Ovary (tissue), 7 donors: ENCODE measurements at regions not wholly inside any gene's neighbourhood (a gene's known extent, or its start where the extent isn't known, plus 50 kb on each side); places are given as distances from the start of the nearest gene placed in this dataset.

Experiments
- DNase-seq, 5 donors: peaks; one replicate each; pipeline ENCODE4 v3.0.0-alpha.2; 2019 to 2020
- H3K27ac ChIP-seq, 2 donors: fragments of 200-600 bp; one replicate each; pipeline versions ENCODE4 v1.5.1 to v1.8.0; 2019 to 2022
- H3K27me3 ChIP-seq: fragments of 200-600 bp; one replicate; pipeline ENCODE4 v1.8.0; 2022
- H3K36me3 ChIP-seq: fragments of 200-600 bp; sonication (generic); one replicate; pipeline ENCODE4 v1.5.1; 2019
- H3K4me1 ChIP-seq: one replicate; pipeline ENCODE4 v1.8.1; 2013; ENCODE audit warnings: mild to moderate bottlenecking, moderate library complexity; ENCODE audit not compliant: insufficient read depth
- H3K4me3 ChIP-seq: fragments of 200-600 bp; sonication (generic); one replicate; pipeline ENCODE4 v1.5.1; 2017
- H3K9me3 ChIP-seq, 2 donors: fragments of 200-600 bp in 1 of 2; sonication (generic) in 1 of 2; one replicate each; pipeline versions ENCODE4 v1.5.1 to v1.8.1; 2013 to 2019; ENCODE audit warnings: mild to moderate bottlenecking in 1 of 2, moderate library complexity in 1 of 2
- EP300 ChIP-seq: sonication (generic); formaldehyde crosslinking; IDR thresholded peaks from one replicate; pipeline ENCODE4 v1.6.1; 2017; ENCODE audit warnings: antibody characterized with exemption
- POLR2A ChIP-seq: fragments of 450-650 bp; IDR thresholded peaks from one replicate; pipeline ENCODE4 v1.6.1; 2017; ENCODE audit warnings: antibody characterized with exemption, mild to moderate bottlenecking, moderate library complexity
- WGBS, 3 donors: extraction: QIAGEN DNeasy Blood & Tissue Kit in 1 of 3; methylation state at CpG; one replicate each; pipeline versions ENCODE4 v1.1.5 to v1.1.7; 2013 to 2017; 5-methylcytosine and 5-hydroxymethylcytosine counted together
- intact Hi-C, 4 donors: fragments of 100-400 bp; cut with DNase I; formaldehyde crosslinking; loops; one replicate each; pipeline versions ENCODE4 v1.11.0 to v1.15.1; 2022 to 2023
- TF ChIP-seq, protein P1 (sequence below), 3 donors: fragments of 450-650 bp in 2 of 3; fragments of 200-600 bp in 1 of 3; IDR thresholded peaks; one replicate each; pipeline versions ENCODE4 v1.5.1 to v1.8.0; 2016 to 2022; ENCODE audit warnings: antibody characterized with exemption in 3 of 3, mild to moderate bottlenecking in 1 of 3
- donor health status: DM: no; HTN: no; CAD: no; lungs with moderate emphysema.
- donor health status: DM: no; HTN: no; CAD: no.
- donor health status: Bipolar disorder and iron deficiency.
- donor health status: DM: no; HTN: no; CAD: no.
- donor health status: DM: yes; HTN: yes; CAD: no.

DNA sequence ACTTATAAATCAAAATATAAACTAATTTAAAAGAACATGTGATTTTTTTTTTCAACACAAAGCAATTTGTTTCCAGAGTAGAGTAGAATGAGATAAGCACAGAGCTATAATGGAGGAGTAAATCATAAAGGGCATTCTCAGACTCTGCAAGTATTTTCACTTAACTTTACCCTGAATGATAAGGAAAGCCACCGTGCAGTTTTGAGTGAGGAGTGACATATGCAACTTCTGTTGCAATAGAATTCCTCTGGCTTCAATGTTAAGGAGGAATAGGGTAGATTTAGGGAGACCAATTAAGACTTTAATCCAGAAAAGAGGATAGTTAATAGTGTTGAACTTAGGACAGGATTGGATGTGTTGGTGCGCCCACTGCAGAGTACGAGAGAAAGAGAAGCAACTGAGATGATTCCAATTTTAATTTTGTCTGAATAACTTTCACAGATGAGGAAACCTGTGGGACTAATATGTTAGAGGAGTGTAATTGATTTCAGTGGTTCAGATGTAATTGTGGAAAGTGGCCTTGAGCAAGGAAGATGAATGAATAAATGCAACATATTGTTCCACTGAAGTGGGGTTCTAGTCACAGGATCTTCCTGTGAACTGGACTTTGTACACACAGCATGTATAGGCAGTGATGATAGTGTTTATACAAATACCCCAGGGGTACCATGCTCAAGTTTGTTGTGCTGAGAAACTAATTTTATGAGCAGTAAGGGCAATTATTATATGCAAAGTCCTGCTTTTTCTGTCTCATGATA lies 255.5 kb upstream of the ANO3 start:
- Histone ChIP-seq H3K4me1 (no peaks in the 10 kb centered on the region), H3K27ac (no peak overlapping the region), H3K4me3 (no peak overlapping the region), H3K27me3 (no peaks in the 10 kb centered on the region), H3K36me3 (no peaks in the 10 kb centered on the region), H3K9me3 (no peaks in the 10 kb centered on the region)
- no peak for DNase-seq
- TF ChIP-seq, protein P1, sequence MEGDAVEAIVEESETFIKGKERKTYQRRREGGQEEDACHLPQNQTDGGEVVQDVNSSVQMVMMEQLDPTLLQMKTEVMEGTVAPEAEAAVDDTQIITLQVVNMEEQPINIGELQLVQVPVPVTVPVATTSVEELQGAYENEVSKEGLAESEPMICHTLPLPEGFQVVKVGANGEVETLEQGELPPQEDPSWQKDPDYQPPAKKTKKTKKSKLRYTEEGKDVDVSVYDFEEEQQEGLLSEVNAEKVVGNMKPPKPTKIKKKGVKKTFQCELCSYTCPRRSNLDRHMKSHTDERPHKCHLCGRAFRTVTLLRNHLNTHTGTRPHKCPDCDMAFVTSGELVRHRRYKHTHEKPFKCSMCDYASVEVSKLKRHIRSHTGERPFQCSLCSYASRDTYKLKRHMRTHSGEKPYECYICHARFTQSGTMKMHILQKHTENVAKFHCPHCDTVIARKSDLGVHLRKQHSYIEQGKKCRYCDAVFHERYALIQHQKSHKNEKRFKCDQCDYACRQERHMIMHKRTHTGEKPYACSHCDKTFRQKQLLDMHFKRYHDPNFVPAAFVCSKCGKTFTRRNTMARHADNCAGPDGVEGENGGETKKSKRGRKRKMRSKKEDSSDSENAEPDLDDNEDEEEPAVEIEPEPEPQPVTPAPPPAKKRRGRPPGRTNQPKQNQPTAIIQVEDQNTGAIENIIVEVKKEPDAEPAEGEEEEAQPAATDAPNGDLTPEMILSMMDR (IDR thresholded peaks at IDR 0.05), result no peak
- TF ChIP-seq POLR2A (no peak), EP300 (no peak)
- intact Hi-C loops, result no loop called here
- WGBS, 3 donors, result 69 to 71% (median 69%) methylated on average over 3 of the region's 3 CpGs

DNA sequence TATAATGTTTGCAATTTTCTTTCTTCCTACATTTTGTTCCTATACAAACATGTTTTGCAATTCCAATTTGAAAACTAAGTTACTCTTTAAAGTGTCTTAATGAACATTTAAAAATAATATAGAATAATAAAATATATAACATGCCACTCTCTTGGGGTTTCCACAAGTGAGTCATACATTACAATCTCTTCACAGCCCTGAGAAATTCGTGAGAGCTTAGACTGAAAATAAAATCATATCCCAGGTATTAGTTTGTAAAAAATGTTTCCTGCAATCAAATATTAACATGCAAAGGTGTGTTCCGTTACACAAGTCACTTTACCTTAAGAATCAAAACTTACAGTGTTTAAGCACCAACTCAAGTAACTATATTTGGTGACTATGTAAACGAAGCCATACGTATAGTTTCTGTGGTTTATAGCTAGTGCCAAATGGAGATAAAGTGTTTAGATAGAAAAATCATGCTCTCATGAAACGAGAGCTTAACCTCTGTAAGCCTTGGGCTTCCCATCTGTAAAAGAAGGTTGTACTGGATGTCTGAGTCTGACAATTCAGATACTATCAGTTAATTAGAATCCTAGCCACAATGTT lies 253.6 kb upstream of the ANO3 start:
- no peak overlapping the region for H3K4me3 ChIP-seq
- no peak for DNase-seq
- no peaks in the 10 kb centered on the region for H3K27me3 ChIP-seq
- intact Hi-C loops, result no loop called here
- no peaks in the 10 kb centered on the region for H3K36me3 ChIP-seq
- WGBS, 3 donors, result 68 to 77% (median 71%) methylated on average over 5 of the region's 5 CpGs
- TF ChIP-seq, protein P1 (IDR thresholded peaks at IDR 0.05), result no peak
- no peak for TF ChIP-seq EP300
- H3K27ac ChIP-seq, result no peak overlapping the region
- no peaks in the 10 kb centered on the region for H3K4me1 ChIP-seq
- H3K9me3 ChIP-seq, result no peaks in the 10 kb centered on the region

DNA sequence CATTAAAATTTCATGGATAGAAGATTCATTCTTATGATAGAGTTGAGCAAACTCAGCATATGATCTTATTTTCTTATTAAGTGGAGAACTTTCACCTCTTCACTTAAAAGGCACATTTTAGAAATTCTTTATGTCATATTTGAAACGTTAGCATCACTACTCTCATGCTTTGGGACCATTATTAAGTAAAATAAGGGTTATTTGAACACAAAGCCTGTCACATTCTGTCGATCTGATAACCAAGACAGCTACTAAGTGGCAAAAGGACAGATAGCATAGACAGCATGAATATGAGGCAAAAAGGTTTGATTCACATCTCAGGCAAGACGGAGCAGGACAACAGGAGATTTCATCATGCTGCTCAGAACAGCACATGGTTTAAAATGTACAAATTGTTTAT lies 247.6 kb upstream of the ANO3 start:
- 87 to 88% (median 87%) methylated on average over 3 of the region's 3 CpGs for WGBS, 3 donors

DNA sequence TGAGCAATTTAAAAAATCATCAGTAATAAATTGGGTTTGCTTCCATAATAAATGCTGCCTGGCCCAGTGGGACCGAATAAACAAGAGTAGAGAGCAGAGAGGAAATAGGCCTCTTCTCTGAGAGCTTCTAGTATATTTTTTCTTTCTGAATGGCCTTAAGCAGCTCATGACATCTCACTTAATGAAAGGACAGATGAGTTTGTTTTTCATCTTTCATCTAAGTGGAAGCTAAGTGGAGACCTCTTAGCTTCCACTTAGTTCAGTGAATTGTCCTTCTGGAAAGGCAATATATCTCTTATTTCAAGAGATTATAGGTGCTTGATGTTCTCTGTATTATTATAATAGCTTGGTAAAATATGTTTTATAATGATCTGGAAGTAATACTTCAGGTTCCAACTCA lies 245.9 kb upstream of the ANO3 start:
- TF ChIP-seq, protein P1 (IDR thresholded peaks at IDR 0.05), result no peak
- TF ChIP-seq POLR2A (no peak), EP300 (no peak)

More for the DNA sequence above, 247.6 kb upstream of the ANO3 start:
- Histone ChIP-seq H3K4me3 (no peak overlapping the region), H3K27me3 (no peaks in the 10 kb centered on the region), H3K27ac (no peak overlapping the region), H3K9me3 (no peaks in the 10 kb centered on the region), H3K4me1 (no peaks in the 10 kb centered on the region), H3K36me3 (no peaks in the 10 kb centered on the region)
- no peak for DNase-seq
- intact Hi-C loops, result no loop called here
- TF ChIP-seq, protein P1 (IDR thresholded peaks at IDR 0.05), result no peak
- TF ChIP-seq EP300 (no peak), POLR2A (no peak)

More for the DNA sequence above, 245.9 kb upstream of the ANO3 start:
- 91 to 94% (median 92%) methylated on average over 1 of the region's 1 CpG for WGBS, 3 donors
- Histone ChIP-seq H3K27me3 (no peaks in the 10 kb centered on the region), H3K27ac (no peak overlapping the region), H3K9me3 (no peaks in the 10 kb centered on the region), H3K4me1 (no peaks in the 10 kb centered on the region), H3K4me3 (no peak overlapping the region), H3K36me3 (no peaks in the 10 kb centered on the region)
- DNase-seq, result no peak
- intact Hi-C loops, result no loop called here
